SU-DHL-6 (cell line): ENCODE measurements at regions not wholly inside any gene's neighbourhood (a gene's known extent, or its start where the extent isn't known, plus 50 kb on each side); places are given as distances from the start of the nearest gene placed in this dataset.

Experiments used
- H2AFZ ChIP-seq: fragments of 200-600 bp; sonication (generic); 2 replicates; pipeline ENCODE4 v1.6.1; 2014; ENCODE audit warnings: low read depth, mild to moderate bottlenecking, moderate library complexity, mixed read lengths, antibody characterized with exemption, low read length; ENCODE audit not compliant: severe bottlenecking
- H3F3A ChIP-seq: fragments of 200-600 bp; shearing (Covaris generic); 2 replicates; pipeline ENCODE4 v1.6.0; 2016; ENCODE audit warnings: antibody characterized with exemption, mild to moderate bottlenecking; ENCODE audit not compliant: insufficient read depth
- H3K27ac ChIP-seq: fragments of 200-600 bp; sonication (generic); 2 replicates; pipeline ENCODE4 v1.5.1; 2016; ENCODE audit warnings: low read depth, mild to moderate bottlenecking, low read length, moderate library complexity, mixed read lengths
- H3K27me3 ChIP-seq: fragments of 200-600 bp; sonication (generic), shearing (Covaris generic); 2 replicates; pipeline ENCODE4 v1.6.0; 2014; ENCODE audit warnings: mild to moderate bottlenecking, low read length
- H3K36me3 ChIP-seq: fragments of 200-600 bp; sonication (generic); 2 replicates; pipeline ENCODE4 v1.6.1; 2014; ENCODE audit warnings: mild to moderate bottlenecking, low read length, mixed read lengths
- H3K4me2 ChIP-seq: fragments of 300-600, 200-600 bp; shearing (Covaris generic), sonication (generic); 2 replicates; pipeline ENCODE4 v1.6.0; 2014; ENCODE audit warnings: low read length, low read depth, mild to moderate bottlenecking; ENCODE audit not compliant: poor library complexity, severe bottlenecking
- H3K4me3 ChIP-seq: fragments of 200-600 bp; sonication (generic); 2 replicates; pipeline ENCODE4 v1.5.1; 2014; ENCODE audit warnings: antibody characterized with exemption, low read length, mild to moderate bottlenecking, mixed read lengths; ENCODE audit not compliant: insufficient read depth, poor library complexity, severe bottlenecking
- H3K79me2 ChIP-seq: fragments of 200-600 bp; sonication (generic); 2 replicates; pipeline ENCODE4 v1.6.1; 2014; ENCODE audit warnings: mild to moderate bottlenecking, low read length, moderate library complexity; ENCODE audit not compliant: insufficient read depth
- H3K9ac ChIP-seq: fragments of 200-600 bp; sonication (generic); 2 replicates; pipeline ENCODE4 v1.7.0; 2014; ENCODE audit warnings: mild to moderate bottlenecking, low read length
- H3K9me2 ChIP-seq: fragments of 200-600 bp; sonication (generic); replicated peaks from 2 replicates; pipeline ENCODE4 v1.6.1; 2014; ENCODE audit warnings: low read length; ENCODE audit not compliant: insufficient read depth
- H3K9me3 ChIP-seq: fragments of 200-600 bp; sonication (generic); 2 replicates; pipeline ENCODE4 v1.6.1; 2014; ENCODE audit warnings: low read length, mixed read lengths; ENCODE audit not compliant: insufficient read depth
- H4K20me1 ChIP-seq: fragments of 200-600 bp; sonication (generic); 2 replicates; pipeline ENCODE4 v1.6.1; 2014; ENCODE audit warnings: low read depth, mild to moderate bottlenecking, antibody characterized with exemption, low read length, moderate library complexity, mixed read lengths
- CTCF ChIP-seq: fragments of 200-600 bp; sonication (generic); IDR thresholded peaks from one replicate; pipeline ENCODE4 v1.5.1; 2017; ENCODE audit warnings: antibody characterized with exemption, mild to moderate bottlenecking, low read length, moderate library complexity; ENCODE audit not compliant: insufficient read depth, poor library complexity, severe bottlenecking
- EZH2phosphoT487 ChIP-seq: fragments of 200-600 bp; sonication (generic), shearing (Covaris generic); conservative IDR thresholded peaks from 2 replicates; pipeline ENCODE4 v1.6.1; 2018; ENCODE audit warnings: mild to moderate bottlenecking, antibody characterized with exemption, low read length, moderate library complexity, mixed read lengths

GRCh38 chr2:48138898-48139297 is 175.6 kb upstream of the FOXN2 start:
- Histone ChIP-seq H3K79me2 (no peaks in the 10 kb centered on the region), H3K9ac (no peak overlapping the region), H3K4me2 (no peak overlapping the region), H3K27me3 (no peaks in the 10 kb centered on the region), H3K27ac (no peak overlapping the region), H3K4me3 (no peak overlapping the region), H2AFZ (no peak overlapping the region), H3K36me3 (no peaks in the 10 kb centered on the region), H3F3A (no peaks in the 10 kb centered on the region), H3K9me3 (no peaks in the 10 kb centered on the region), H3K9me2 (no peaks in the 10 kb centered on the region), H4K20me1 (no peaks in the 10 kb centered on the region)
- TF ChIP-seq CTCF (no peak), EZH2phosphoT487 (no peak)

DNA sequence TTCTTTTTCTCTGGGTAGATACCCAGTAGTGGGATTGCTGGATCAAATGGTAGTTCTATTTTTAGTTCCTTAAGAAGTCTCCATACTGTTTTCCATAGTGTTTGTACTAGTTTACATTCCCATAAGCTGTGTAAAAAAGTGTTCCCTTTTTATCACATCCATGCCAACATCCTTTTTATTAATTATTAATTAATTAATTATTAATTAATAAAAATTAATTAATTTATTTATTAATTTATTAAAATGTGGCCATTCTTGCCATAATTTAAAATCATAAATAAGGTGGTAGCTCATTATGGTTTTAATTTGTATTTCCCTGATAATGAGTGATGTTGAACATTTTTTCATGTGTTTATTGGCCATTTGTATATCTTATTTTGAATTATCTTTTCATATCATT is 173.9 kb upstream of the FOXN2 start:
- TF ChIP-seq EZH2phosphoT487, result no peak
- no peak for TF ChIP-seq CTCF
- no peaks in the 10 kb centered on the region for H4K20me1 ChIP-seq
- H2AFZ ChIP-seq, result no peak overlapping the region
- H3K9ac ChIP-seq, result no peak overlapping the region
- no peaks in the 10 kb centered on the region for H3K36me3 ChIP-seq
- H3K9me2 ChIP-seq, result no peaks in the 10 kb centered on the region
- H3K9me3 ChIP-seq, result no peaks in the 10 kb centered on the region
- H3K79me2 ChIP-seq, result no peaks in the 10 kb centered on the region
- H3F3A ChIP-seq, result no peaks in the 10 kb centered on the region
- no peak overlapping the region for H3K4me2 ChIP-seq
- no peak overlapping the region for H3K4me3 ChIP-seq
- no peaks in the 10 kb centered on the region for H3K27me3 ChIP-seq
- no peak overlapping the region for H3K27ac ChIP-seq

DNA sequence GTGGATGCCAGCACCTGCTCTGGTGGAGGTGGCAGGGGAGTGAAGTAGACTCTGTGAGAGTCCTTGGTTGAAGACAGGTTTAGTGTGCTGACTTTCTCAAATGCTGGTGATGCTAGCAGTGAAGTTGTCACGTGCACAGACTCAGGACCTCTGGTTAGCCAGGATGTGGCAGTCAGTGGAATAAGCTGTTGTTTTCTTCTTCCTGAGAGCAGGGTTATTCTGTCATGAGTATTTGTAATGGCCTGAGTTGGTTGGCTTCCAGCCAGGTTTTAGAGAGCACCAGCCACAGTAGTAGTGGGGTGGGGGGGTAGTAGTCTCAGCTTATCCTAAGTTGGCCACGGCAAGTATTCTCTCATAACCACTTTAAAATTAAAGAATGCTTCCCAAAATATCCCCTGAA is 169.7 kb upstream of the FOXN2 start:
- Histone ChIP-seq H3K4me3 (no peak overlapping the region), H3K9ac (no peak overlapping the region), H3K9me3 (no peaks in the 10 kb centered on the region), H3K27me3 (no peaks in the 10 kb centered on the region), H4K20me1 (no peaks in the 10 kb centered on the region), H3K4me2 (no peak overlapping the region), H3F3A (no peaks in the 10 kb centered on the region), H3K36me3 (no peaks in the 10 kb centered on the region), H3K9me2 (no peaks in the 10 kb centered on the region), H3K79me2 (no peaks in the 10 kb centered on the region), H3K27ac (no peak overlapping the region), H2AFZ (no peak overlapping the region)
- TF ChIP-seq EZH2phosphoT487, result no peak
- no peak for TF ChIP-seq CTCF
